MM.1S (cell line): ENCODE measurements at regions not wholly inside any gene's neighbourhood (a gene's known extent, or its start where the extent isn't known, plus 50 kb on each side); places are given as distances from the start of the nearest gene placed in this dataset.
"Not testable (repeated sequence)": the region's sequence is repeated elsewhere in the genome, so short reads cannot be mapped to it uniquely, and the experiment has no call there.

Experiments used
- DNase-seq: peaks from one replicate; pipeline ENCODE4 v3.0.0-alpha.2; 2015
- H2AFZ ChIP-seq: fragments of 300-600 bp; sonication (generic); 2 replicates; pipeline ENCODE4 v1.6.0; 2016; ENCODE audit warnings: antibody characterized with exemption, low read length
- H3F3A ChIP-seq: fragments of 300-600 bp; sonication (generic); 2 replicates; pipeline ENCODE4 v1.6.1; 2016; ENCODE audit warnings: mild to moderate bottlenecking, antibody characterized with exemption, low read length, moderate library complexity, mixed read lengths; ENCODE audit not compliant: insufficient read depth
- H3K27ac ChIP-seq: fragments of 300-600 bp; sonication (generic); 2 replicates; pipeline ENCODE4 v1.5.1; 2016; ENCODE audit warnings: mild to moderate bottlenecking, low read length
- H3K27me3 ChIP-seq: fragments of 300-600 bp; sonication (generic); replicated peaks from 2 replicates; pipeline ENCODE4 v1.6.0; 2016; ENCODE audit warnings: low read length; ENCODE audit not compliant: insufficient read depth
- H3K36me3 ChIP-seq: fragments of 300-600 bp; sonication (generic); replicated peaks from 2 replicates; pipeline ENCODE4 v1.6.1; 2016; ENCODE audit warnings: mild to moderate bottlenecking, low read length, mixed read lengths; ENCODE audit not compliant: insufficient read depth
- H3K4me1 ChIP-seq: fragments of 300-600 bp; sonication (generic); 2 replicates; pipeline ENCODE4 v1.6.1; 2016; ENCODE audit warnings: low read length, mixed read lengths
- H3K4me2 ChIP-seq: fragments of 300-600 bp; sonication (generic); 2 replicates; pipeline ENCODE4 v1.6.0; 2016; ENCODE audit warnings: low read depth, low read length
- H3K4me3 ChIP-seq: fragments of 300-600 bp; sonication (generic); 2 replicates; pipeline ENCODE4 v1.5.1; 2016; ENCODE audit warnings: low read length, mixed read lengths
- H3K79me2 ChIP-seq: fragments of 300-600 bp; sonication (generic); 2 replicates; pipeline ENCODE4 v1.6.1; 2016; ENCODE audit warnings: mixed run types, low read length, mixed read lengths
- H3K9ac ChIP-seq: fragments of 300-600 bp; sonication (generic); 2 replicates; pipeline ENCODE4 v1.6.1; 2016; ENCODE audit warnings: low read length, mixed read lengths
- H3K9me2 ChIP-seq: fragments of 300-600 bp; sonication (generic); replicated peaks from 2 replicates; pipeline ENCODE4 v1.6.1; 2016; ENCODE audit warnings: mild to moderate bottlenecking, low read length, mixed read lengths; ENCODE audit not compliant: insufficient read depth
- H3K9me3 ChIP-seq: fragments of 300-600 bp; sonication (generic); replicated peaks from 2 replicates; pipeline ENCODE4 v1.6.1; 2016; ENCODE audit warnings: mild to moderate bottlenecking, low read length, mixed read lengths; ENCODE audit not compliant: insufficient read depth
- H4K20me1 ChIP-seq: fragments of 300-600 bp; sonication (generic); 2 replicates; pipeline ENCODE4 v1.6.1; 2016; ENCODE audit warnings: mild to moderate bottlenecking, low read length, moderate library complexity, mixed read lengths; ENCODE audit not compliant: insufficient read depth
- CTCF ChIP-seq: fragments of 300-600 bp; sonication (generic); IDR thresholded peaks from 2 replicates; pipeline ENCODE4 v1.5.1; 2016; ENCODE audit warnings: antibody characterized with exemption, low read length, mixed read lengths
- EZH2 ChIP-seq: fragments of 300-600 bp; sonication (generic); optimal IDR thresholded peaks from 2 replicates; pipeline ENCODE3; 2017; ENCODE audit warnings: low read depth, mild to moderate bottlenecking, antibody characterized with exemption, low read length, mixed read lengths
- EZH2phosphoT487 ChIP-seq: fragments of 300-600 bp; sonication (generic); IDR thresholded peaks from 2 replicates; pipeline ENCODE4 v1.6.1; 2018; ENCODE audit warnings: antibody characterized with exemption, low read length

- no peak for DNase-seq
- Histone ChIP-seq H3K4me3 (no peak overlapping the region), H3K79me2 (no peaks in the 10 kb centered on the region), H3K9ac (no peak overlapping the region), H3K36me3 (no peaks in the 10 kb centered on the region), H3F3A (no peaks in the 10 kb centered on the region), H3K4me2 (no peak overlapping the region), H3K27me3 (no peaks in the 10 kb centered on the region), H3K9me3 (no peaks in the 10 kb centered on the region), H3K4me1 (peaks cover 6% of the 10 kb centered on the region; the same call in 1 of the 2 replicates), H4K20me1 (no peaks in the 10 kb centered on the region), H3K9me2 (no peaks in the 10 kb centered on the region), H2AFZ (no peak overlapping the region), H3K27ac (no peak overlapping the region)
- TF ChIP-seq EZH2 (no peak), CTCF (no peak), EZH2phosphoT487 (no peak)
Measured at GRCh38 chr6:86765211-86765610, 172.1 kb upstream of the HTR1E start.

- not testable (repeated sequence) for H3K36me3 ChIP-seq, H3K4me3 ChIP-seq, H2AFZ ChIP-seq, H3K4me2 ChIP-seq, H4K20me1 ChIP-seq, DNase-seq, H3K4me1 ChIP-seq, H3K9me3 ChIP-seq, H3K9ac ChIP-seq, H3K27ac ChIP-seq, H3K27me3 ChIP-seq, H3F3A ChIP-seq, H3K79me2 ChIP-seq, H3K9me2 ChIP-seq
Measured at GRCh38 chr6:86759953-86760352, 177.4 kb upstream of the HTR1E start.

- Histone ChIP-seq H3K9me3 (no peaks in the 10 kb centered on the region), H3K9ac (no peak overlapping the region), H3K4me2 (no peak overlapping the region), H3K27ac (no peak overlapping the region), H3F3A (no peaks in the 10 kb centered on the region), H4K20me1 (no peaks in the 10 kb centered on the region), H3K27me3 (no peaks in the 10 kb centered on the region), H3K9me2 (0 out of 2 replicates have a peak, but pooled peaks cover 2% of the 10 kb centered on the region), H2AFZ (no peak overlapping the region), H3K36me3 (no peaks in the 10 kb centered on the region), H3K4me1 (no peaks in the 10 kb centered on the region), H3K79me2 (no peaks in the 10 kb centered on the region), H3K4me3 (no peak overlapping the region)
- DNase-seq = no peak
- TF ChIP-seq EZH2 (no peak), CTCF (no peak), EZH2phosphoT487 (no peak)
Measured at GRCh38 chr6:86756640-86757229, 180.6 kb upstream of the HTR1E start.

GRCh38 chr6:86744048-86744447, 193.3 kb upstream of the HTR1E start:
- Histone ChIP-seq H3K4me3 (no peak overlapping the region), H3K4me1 (no peaks in the 10 kb centered on the region), H3K9ac (no peak overlapping the region), H3K36me3 (no peaks in the 10 kb centered on the region), H3K9me3 (no peaks in the 10 kb centered on the region), H3K79me2 (no peaks in the 10 kb centered on the region), H3F3A (no peaks in the 10 kb centered on the region), H3K27ac (no peak overlapping the region), H4K20me1 (no peaks in the 10 kb centered on the region), H3K9me2 (no peaks in the 10 kb centered on the region), H3K4me2 (no peak overlapping the region), H2AFZ (no peak overlapping the region), H3K27me3 (no peaks in the 10 kb centered on the region)
- TF ChIP-seq EZH2 = no peak
- TF ChIP-seq CTCF = no peak
- TF ChIP-seq EZH2phosphoT487 = no peak
- DNase-seq = no peak
